NCI-H2196 (cell line): ENCODE measurements at regions not wholly inside any gene's neighbourhood (a gene's known extent, or its start where the extent isn't known, plus 50 kb on each side); places are given as distances from the start of the nearest gene placed in this dataset.
"Not testable (repeated sequence)": the region's sequence is repeated elsewhere in the genome, so short reads cannot be mapped to it uniquely, and the experiment has no call there.

Source experiments
- DNase-seq: peaks from one replicate; lab custom pipeline; 2025; ENCODE audit not compliant: unreplicated experiment; lab: John Stamatoyannopoulos, UW

GRCh38 chr4:134747108-134747805, 545.7 kb upstream of the PABPC4L start:
- no peak for DNase-seq

GRCh38 chr4:134740290-134740689, 538.7 kb upstream of the PABPC4L start:
- no peak for DNase-seq

GRCh38 chr4:134735901-134736300, 534.3 kb upstream of the PABPC4L start:
- DNase-seq = no peak

- no peak for DNase-seq
Observed at GRCh38 chr4:134727696-134728095, 526.1 kb upstream of the PABPC4L start.

- DNase-seq = no peak
Observed at GRCh38 chr4:134722306-134722705, 520.7 kb upstream of the PABPC4L start.

GRCh38 chr4:134720030-134720429, 518.4 kb upstream of the PABPC4L start:
- no peak for DNase-seq

GRCh38 chr4:134708616-134709015, 507.0 kb upstream of the PABPC4L start:
- no peak for DNase-seq

- no peak for DNase-seq
Observed at GRCh38 chr4:134708026-134708425, 506.4 kb upstream of the PABPC4L start.

- no peak for DNase-seq
Observed at GRCh38 chr4:134702374-134702773, 500.8 kb upstream of the PABPC4L start.

- no peak for DNase-seq
Observed at GRCh38 chr4:134700251-134700650, 498.7 kb upstream of the PABPC4L start.

GRCh38 chr4:134698831-134699230, 497.2 kb upstream of the PABPC4L start:
- not testable (repeated sequence) for DNase-seq

- no peak for DNase-seq
Observed at GRCh38 chr4:134695433-134695832, 493.8 kb upstream of the PABPC4L start.

- DNase-seq = no peak
Observed at GRCh38 chr4:134691915-134692314, 490.3 kb upstream of the PABPC4L start.

GRCh38 chr4:134687646-134688628, 486.3 kb upstream of the PABPC4L start:
- no peak for DNase-seq

- no peak for DNase-seq
Observed at GRCh38 chr4:134677209-134677814, 475.7 kb upstream of the PABPC4L start.

GRCh38 chr4:134668237-134668636, 466.6 kb upstream of the PABPC4L start:
- no peak for DNase-seq

- no peak for DNase-seq
Observed at GRCh38 chr4:134666640-134667039, 465.1 kb upstream of the PABPC4L start.

- no peak for DNase-seq
Observed at GRCh38 chr4:134665429-134665828, 463.8 kb upstream of the PABPC4L start.

GRCh38 chr4:134663742-134664141, 462.2 kb upstream of the PABPC4L start:
- DNase-seq = no peak

- DNase-seq = no peak
Observed at GRCh38 chr4:134650461-134650860, 448.9 kb upstream of the PABPC4L start.

- no peak for DNase-seq
Observed at GRCh38 chr4:134645778-134646177, 444.2 kb upstream of the PABPC4L start.
